Inflammatory macrophage treated with lipopolysaccharide for 1 hour (primary cell): ENCODE measurements at regions not wholly inside any gene's neighbourhood (a gene's known extent, or its start where the extent isn't known, plus 50 kb on each side); places are given as distances from the start of the nearest gene placed in this dataset.

ENCODE experiments used
- DNase-seq, 2 donors: peaks; one replicate each; pipeline ENCODE4 v3.0.0-alpha.2; 2020 to 2022

- DNase-seq = no peak
Measured at GRCh38 chr6:147138835-147139234, 65.4 kb upstream of the STXBP5 start.

GRCh38 chr6:147141711-147142308 is 62.4 kb upstream of the STXBP5 start:
- no peak for DNase-seq

DNA sequence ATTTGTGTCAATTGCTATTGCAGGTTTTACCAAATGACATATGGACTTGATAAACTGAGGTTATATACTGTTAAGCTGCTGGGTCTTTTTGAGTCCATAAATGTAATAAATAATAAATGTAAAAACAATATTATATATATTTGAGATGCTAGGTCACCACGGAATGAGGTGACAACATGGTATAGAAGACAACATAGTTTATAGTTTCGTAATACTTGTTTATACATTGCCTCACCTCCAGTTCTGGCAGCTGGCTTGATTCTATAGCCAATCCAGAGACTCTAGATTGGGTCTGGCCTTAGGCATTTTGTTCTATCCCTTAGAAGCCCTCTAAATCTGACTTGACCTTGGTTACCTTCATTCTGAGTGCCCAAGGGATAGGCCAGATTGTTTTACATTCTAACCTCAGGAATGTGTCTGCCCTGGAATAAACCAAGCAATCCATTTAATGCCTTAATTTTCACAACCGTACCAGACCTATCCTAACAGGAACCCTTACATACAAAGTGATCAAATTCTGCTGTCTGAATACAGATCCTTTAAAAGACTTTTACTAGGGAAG is 61.5 kb upstream of the STXBP5 start:
- no peak for DNase-seq

DNA sequence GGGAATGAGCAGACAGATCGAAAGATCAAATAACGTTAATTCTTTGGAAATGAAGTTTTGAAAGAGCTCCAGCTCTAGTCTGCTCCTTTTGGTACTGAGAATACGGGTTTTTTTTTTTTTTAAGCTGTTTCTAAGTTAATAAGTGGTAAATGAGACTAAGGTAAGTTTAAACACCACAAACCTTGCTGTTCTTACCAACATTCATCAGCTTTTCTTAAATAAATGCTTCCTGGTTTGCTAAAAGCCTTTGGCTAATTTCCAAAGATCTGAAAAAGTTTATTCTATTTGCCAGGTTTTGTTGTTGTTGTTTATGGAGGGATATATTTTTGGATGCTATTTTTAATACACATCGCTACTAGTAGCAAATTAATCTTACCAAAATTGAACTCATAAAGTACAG is 55.1 kb upstream of the STXBP5 start:
- no peak for DNase-seq

DNA sequence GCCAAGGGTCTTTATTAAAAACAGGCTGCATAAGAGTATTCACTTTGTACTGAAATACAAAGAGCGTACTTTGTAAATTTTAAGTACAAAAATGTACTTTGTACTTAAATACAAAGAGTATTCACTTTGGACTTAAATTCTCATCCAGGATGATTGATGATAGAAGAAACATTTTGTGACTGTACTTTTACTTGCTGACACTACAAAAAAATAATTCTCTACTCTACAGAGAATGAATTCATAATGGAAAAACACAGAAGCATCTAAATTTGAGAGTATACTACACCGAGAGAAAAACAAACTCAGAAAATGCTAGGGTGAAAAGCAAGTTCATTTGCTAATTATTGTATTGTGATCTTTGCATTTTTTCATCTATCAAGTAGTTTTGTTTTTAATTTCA is 54.4 kb upstream of the STXBP5 start:
- DNase-seq = no peak

GRCh38 chr6:147150293-147150692 is 53.9 kb upstream of the STXBP5 start:
- DNase-seq = no peak
